ENCODE measurements at regions not wholly inside any gene's neighbourhood (a gene's known extent, or its start where the extent isn't known, plus 50 kb on each side); places are given as distances from the start of the nearest gene placed in this dataset.

GRCh38 chr6:144535630-144536029 is 250.5 kb downstream of the UTRN start:
- TF ChIP-seq EZH2 (IDR thresholded peaks at IDR 0.05; ENCODE audit: borderline replicate concordance, insufficient read depth, low read depth, low read length, poor library complexity, severe bottlenecking) (no peak), CTCF (IDR thresholded peaks at IDR 0.05) (no peak)
